CD4-positive, alpha-beta T cell treated with Interleukin-4 for 1 hour (primary cell): ENCODE measurements at regions not wholly inside any gene's neighbourhood (a gene's known extent, or its start where the extent isn't known, plus 50 kb on each side); places are given as distances from the start of the nearest gene placed in this dataset.

ENCODE experiments used
- DNase-seq, 2 donors: peaks; one replicate each; pipeline ENCODE4 v3.0.0-alpha.2; 2020 to 2022

DNA sequence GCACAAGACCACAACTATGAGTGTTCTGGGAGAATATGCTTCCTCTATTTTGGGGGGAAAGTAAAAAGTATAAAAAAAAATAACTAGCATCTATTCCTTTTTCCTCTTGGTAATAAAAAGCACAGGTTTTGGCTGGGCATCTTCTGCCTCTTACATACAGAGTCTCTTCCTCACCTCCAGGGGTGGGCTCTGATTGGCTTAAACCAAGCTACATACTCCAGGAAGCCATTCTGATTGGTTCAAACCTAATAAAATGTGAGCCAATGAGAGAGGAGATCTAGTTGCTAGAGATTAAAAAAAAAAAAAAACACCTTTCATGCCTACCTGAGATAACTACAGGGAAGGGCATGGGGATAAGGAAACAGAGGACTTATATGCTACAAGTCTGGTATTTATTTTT is 365.9 kb upstream of the ERCC4 start:
- DNase-seq = no peak

DNA sequence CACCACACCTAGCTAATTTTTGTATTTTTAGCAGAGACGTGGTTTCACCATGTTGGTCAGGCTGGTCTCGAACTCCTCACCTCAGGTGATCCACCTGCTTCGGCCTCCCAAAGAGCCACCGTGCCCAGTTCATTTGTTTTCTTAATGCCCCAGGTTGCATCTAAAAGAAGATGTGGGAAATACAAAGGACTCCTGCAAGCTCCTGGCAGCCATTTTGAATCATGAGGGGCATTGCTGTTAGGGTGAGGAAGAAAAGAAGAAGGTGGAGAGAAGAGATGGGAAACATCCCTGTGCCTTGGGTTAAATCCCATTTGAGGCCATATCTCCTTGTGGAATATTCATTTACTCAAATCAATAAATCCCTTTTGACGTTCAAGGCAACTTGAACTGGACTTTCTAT is 365.3 kb upstream of the ERCC4 start:
- no peak for DNase-seq

DNA sequence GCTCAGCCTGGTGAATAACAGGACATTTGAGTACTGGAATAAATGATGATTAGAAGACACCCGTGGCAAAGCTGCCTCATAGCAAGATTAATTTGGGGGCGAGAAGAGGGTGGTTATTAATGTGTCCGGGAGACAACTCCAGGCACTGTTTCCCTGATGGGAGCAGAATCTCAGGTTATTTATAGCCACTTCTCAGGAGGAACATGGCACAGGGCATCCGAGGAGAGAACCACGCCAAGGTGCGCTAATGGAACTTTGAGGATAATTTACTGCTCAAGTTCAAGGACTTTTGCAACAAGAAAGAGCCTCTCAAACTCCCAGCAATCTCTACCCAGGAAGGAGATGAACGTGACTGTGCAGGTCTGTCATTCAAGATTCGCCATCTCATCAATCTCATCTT is 362.5 kb upstream of the ERCC4 start:
- no peak for DNase-seq

DNA sequence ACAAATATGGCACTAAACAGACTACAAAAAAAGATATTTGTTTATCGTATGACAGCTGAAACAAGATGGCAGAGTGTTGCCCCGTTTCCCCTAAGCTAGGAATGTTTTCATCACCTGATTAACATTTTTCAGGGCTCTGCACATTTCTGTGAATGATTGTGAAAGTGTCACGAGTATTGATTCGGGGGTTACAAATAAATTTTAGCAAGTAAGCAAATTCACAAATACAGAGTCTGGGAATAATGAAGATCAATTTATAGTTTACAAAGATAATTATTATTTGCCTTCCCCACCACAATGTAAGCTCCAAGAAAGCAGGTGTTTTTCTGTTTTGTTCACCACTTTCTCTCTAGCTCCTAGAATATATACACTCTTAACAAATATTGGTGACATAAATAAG is 361.2 kb upstream of the ERCC4 start:
- DNase-seq = no peak

DNA sequence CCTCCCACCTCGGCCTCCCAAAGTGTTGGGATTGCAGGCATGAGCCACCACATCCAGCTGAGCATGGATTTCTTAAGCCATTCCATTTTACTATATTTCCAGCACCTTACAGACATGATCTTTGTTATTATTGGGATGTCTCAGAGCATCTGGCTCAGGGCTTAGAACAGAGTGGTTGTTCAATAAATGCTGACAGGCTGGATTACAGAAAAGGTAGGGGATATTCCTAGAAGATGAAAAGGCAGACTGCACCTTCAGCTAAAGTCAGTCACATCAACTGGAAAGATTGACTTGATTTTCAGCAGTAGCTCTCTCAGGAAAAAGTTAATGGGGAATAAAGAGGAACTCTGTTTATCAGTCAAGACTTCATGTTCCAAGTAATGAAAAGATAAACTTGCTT is 360.3 kb upstream of the ERCC4 start:
- DNase-seq = no peak

DNA sequence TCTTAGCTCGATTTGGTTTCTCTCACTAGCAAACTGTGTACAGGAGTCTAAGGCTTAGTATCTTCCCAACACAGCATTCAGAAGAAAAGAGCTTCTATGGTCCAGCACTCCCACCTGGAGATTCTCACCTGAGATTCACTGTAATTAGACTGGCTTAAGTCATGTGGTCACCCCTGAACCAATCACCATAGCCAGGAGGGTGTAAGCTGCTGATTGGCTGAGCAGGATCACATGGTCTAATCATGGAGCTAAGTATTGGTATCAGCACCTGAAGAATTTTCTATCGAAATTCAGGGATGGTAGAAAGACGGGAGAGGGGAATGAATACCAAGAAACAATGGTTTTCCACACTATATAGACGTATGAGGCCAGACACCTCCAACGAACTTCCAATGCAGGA is 359.8 kb upstream of the ERCC4 start:
- DNase-seq = no peak

DNA sequence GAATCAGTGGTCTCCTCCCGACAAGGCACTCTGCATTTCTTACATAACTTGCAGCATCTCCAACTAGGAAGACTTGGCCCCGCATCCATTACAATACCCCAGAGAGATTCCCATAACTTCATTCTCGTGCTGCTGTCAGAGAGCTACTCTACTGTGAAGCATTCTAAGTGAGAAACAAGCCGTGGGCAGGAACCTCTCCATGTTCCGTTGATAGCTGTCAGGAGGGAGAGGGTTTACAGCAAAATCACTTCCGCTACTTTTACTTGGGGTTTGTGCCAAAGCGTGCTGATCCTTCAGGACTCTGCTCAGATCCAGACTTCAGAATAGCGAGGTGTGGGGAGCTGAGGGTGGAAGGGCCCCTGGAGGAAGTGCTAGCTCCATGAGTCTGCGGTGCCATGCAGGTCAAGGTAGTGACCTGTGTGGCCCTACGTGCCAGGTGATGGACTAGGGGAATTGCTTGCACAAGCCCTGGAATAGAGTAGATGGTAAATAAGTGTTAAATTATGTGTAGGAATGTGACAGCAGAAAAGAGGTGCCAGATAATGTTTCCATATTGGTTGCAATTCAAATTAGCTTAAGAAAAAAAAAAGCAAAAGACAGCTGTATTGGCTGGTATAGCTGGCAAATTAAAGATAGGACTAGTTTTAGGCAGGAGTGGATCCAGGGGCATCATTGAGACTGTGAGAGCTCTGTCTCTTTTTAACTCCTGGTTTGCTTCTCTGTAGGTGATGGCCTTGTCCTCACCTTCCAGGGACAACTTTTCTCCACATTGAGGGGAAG is 358.5 kb upstream of the ERCC4 start:
- no peak for DNase-seq

DNA sequence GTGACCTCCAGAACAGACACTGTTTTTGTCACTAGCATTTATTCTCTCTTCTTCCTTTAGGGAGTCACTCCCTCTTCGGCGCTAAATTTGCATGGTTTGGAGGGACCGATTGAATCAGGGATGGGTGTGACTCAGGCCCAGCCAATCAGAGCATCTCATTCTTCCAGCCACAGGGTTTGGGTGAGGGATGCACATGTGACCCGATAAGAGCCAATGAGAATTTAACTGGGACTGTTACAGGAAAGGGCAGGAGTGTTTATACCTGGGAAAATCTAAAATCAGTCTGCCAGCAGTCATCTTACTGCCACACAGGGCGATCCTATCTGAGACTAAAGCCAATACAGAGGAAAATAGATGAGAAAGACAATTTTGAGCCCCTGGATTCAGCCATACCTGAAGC is 351.2 kb upstream of the ERCC4 start:
- DNase-seq = no peak

DNA sequence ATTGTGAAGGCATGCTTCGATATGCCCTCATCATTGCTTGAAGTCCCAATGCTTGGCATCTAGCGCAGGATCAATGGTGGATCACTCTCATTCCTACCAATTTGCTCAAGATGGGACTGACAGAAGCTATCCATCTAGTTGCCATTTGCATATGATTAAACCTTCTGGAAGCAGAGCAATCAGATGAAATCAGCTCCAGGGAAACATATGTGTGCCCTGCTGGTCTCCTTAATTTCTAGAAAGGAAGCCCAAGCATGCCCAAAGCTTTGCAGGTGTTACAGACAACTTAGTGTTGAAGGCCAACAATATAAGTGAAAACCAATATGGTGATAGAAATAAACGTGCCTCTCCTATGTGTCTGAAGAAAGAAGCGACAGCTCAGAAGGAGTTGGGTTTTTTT is 350.0 kb upstream of the ERCC4 start:
- DNase-seq = no peak

DNA sequence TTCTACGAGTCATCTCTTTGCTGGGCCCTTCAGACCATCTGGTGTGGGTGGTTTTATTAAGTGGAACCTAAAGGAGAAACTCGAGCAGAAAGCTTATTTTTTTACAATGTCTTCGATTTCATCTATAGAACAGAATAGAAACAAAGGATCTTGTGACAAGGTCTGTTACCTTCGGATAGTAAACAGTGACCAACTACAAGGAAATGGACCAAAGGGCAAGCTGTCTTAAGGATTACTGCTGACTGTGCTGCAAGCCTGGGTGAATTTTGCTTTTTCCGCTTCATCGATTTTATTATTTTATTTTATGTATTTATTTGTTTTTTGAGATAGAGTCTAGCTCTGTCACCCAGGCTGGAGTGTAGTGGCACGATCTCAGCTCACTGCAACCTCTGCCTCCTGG is 348.9 kb upstream of the ERCC4 start:
- no peak for DNase-seq

DNA sequence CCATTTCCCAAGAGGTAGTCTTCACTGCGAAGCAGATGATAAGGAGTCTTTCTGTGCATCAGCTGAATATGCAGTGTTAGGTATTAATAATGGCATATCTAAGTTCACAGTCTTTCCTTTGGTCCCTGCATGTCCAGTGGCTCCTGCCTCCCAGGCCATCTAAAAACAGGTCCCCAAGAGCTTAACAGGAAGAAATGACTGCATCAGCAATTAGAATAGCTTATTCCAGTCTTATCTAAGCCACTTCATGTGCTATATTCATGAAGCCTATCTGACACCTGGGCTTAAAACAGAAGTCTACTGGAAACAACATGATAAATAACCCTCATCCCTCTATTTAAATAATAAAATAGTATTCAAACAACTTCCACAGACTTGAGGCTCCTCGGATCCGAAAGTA is 346.1 kb upstream of the ERCC4 start:
- no peak for DNase-seq

DNA sequence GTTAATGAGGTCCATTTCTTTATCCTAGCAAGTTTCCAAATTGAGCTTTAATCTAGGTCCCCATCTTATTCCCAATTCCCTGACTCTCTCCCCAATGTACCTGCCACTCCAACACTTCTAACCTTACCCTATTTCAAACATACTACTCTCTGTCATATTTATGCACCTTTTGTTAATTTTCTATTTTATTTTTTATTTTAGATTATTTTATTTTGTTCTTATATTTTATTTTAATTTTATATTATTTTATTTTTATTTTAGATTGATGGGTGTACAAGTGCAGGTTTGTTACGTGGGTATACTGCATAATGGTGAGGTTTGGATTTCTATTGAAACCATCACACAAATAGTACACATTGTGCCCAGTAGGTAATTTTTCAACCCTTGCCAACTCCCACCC is 333.9 kb upstream of the ERCC4 start:
- no peak for DNase-seq

DNA sequence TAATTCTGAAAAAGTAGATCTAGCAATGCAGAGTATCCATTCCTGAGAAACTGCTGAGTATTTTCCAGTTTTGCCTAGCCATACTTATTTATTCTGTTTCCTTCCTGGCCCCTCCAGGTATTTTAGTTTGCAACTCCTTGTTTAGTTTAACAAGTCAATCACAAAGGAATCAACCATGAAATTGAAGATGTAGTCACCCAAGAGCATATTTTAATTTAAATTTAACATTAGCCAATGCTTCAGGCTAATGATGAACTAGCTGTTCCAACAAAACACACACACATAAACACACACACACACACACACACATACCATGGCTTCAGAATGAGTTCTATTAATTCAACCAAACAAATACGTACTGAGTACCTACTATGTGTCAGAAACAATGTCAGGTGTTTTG is 332.8 kb upstream of the ERCC4 start:
- DNase-seq = no peak

DNA sequence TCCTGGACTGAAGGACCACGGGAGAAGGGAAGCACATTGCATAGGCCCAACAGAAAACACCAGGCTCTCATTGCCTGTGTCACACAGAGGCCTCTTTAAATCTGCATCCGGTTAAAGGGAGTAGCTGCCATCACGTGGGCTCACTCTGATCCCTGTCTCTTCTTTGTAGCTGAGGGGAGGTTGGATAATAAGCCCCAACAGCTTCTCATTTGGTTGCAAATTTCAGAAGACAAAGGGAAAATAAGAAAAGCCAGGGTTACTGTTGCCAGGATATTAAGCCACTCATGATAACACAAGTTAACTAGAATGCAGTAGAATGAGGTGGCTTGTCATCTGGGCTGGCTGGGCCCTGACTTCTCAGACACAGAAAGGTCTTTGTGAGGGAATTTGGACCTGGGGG is 325.1 kb upstream of the ERCC4 start:
- DNase-seq = no peak

DNA sequence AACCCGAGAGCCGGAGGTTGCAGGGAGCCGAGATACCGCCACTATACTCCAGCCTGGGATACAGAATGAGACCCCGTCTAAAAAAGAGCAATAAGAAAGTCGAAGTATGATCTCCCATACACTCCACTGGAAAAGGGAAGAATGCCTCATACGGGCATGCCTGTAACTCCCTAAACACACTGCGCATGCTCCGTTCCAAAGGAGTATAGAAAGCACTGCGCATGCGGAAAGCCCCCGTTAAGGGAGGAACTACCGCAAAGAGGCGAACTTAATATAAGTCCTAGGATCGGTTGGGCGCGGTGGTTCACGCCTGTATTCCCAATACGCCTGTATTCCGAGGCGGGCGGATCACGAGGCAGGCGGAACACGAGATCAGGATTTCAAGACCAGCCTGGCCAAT is 313.1 kb upstream of the ERCC4 start:
- DNase-seq = no peak

DNA sequence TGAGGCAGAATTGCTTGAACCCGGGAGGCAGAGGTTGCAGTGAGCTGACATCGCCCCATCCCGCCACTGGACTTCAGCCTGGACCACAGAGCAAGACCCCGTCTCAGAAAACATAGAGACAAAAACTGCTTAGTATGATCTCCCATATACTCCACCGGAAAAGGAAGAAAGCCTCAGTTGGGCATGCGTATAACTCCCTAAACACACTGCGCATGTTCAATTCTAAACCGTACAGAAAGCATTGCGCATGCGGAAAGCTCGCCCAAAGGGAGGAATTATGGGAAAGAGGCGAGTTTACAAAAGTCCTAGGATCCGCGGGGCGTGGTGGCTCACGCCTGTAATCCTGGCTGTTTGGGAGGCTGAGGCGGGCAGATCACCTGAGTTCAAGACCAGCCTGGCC is 312.7 kb upstream of the ERCC4 start:
- no peak for DNase-seq

DNA sequence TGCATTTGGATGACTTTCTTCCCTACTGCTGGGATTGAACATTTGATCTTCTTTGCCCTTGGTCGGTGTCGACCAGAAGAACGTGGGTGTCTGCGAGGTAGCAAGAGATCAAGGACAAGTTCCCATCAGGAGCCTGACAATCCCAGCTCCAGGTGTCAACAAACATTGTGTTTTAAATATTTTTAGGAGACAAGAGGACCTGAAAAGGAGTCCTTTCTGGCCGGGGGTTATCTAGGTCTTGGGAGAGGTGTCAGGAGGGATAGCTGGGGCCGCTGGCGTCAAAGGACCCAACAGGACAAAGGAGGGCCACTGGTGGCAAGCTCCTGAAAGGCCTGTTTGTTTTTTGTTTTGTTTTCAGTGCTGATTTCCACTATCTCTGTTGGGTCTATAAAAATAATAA is 308.4 kb upstream of the ERCC4 start:
- no peak for DNase-seq

DNA sequence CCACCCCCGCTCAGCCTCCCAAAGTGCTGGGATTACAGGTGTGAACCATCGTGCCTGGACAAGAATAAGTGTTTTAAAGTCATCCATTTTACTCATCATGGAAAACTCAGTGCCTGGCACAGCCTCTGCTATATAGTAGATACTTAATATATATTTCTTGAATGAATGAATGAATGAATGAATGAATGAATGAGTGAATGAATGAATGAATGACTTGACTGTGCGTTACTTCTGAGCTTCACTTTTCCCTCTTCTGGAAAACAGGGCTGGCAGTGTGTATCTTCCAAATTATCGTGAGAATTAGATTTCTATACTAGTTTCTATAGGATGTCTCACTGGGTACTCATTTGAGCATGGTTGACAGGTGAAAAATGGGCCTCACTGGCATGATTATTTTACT is 307.3 kb upstream of the ERCC4 start:
- DNase-seq = no peak

DNA sequence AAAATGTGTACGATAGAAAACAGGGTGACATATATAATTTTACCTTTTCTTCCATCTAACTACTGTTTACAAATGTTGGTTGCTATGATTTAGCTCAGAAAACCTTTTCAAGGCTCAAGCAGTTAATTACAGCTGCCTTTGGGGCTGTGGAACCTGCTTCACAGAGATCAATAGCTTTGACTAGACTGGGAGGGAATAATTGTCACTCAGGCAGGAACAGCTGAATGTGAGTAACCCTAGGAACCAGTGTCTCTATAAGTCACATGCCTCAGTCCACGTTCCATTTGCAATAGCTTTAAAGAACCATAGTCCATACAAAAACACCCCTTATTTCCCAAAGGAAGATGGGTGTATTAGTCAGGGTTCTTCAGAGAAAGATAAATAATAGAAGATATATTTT is 306.8 kb upstream of the ERCC4 start:
- no peak for DNase-seq

DNA sequence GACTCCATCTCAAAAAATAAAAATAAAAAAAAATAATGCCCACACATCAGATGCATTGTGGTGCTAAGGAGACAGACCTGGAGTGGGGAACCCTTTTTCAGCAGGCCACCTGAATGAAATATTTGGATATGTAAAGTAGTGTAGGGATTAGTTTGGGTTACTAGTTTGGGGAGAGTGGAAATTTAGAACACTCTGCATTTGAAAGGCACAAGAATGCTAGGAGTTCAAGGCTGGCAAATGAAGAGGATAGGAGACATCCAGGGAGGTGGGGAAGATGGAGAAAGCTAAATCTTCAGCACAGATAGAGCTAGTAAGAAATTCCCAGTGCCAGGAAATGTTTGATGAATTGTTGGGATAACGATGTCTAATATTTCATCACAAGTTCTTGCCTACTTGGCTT is 298.3 kb upstream of the ERCC4 start:
- DNase-seq = no peak

DNA sequence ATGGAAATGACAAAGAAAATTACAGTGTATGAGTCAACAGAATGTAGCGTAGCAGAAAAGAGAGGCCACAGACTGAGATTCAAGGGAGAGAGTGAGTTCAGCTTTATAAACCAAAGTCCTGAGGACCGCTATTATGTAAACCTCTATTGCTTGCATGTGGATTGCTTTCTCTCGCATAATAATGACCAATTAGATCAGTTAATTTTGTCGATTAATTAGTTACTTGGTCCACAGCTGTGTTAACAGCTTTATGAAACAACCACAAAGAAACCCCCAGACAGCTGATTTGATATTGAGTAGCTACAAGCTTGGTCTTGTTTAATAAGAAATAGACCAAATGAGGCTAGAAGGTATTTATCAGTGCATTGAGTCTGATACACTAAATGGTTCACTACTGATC is 291.8 kb upstream of the ERCC4 start:
- no peak for DNase-seq

DNA sequence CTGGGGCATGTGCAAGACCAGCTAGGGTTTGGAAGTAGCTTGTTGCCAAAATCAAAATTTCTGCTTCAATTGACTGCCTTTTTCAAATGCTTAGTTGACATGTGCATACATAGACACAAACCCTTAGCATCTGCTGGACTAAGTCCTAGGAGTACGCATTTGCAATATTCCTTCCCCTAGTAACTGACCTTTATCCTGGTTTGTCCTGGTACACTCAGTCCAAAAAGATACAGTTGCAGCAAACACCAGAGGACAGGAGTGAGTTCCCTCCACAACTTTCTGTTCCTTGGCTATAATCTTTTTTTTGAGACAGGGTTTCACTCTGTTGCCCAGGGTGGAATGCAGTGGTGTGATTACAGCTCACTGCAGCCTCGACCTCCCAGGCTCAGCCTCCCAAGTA is 290.2 kb upstream of the ERCC4 start:
- DNase-seq = no peak

DNA sequence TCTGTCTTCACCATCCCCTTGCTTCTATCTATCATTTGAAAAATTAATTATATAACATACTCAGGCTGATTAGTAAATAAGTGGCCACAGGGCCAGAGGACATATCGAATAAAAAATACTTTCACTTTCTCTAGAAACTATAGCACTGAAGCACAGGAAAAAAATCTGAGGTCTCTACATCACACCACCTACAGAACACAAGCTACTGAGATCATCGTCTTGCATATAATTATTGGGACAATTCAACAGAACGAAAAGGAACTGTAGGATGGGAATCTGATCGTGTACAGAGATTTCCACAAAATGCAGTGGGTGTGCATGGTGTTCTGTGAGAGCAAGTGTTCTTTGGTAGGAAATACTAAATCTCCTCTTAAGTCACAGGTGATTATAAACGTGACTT is 289.6 kb upstream of the ERCC4 start:
- DNase-seq = no peak

DNA sequence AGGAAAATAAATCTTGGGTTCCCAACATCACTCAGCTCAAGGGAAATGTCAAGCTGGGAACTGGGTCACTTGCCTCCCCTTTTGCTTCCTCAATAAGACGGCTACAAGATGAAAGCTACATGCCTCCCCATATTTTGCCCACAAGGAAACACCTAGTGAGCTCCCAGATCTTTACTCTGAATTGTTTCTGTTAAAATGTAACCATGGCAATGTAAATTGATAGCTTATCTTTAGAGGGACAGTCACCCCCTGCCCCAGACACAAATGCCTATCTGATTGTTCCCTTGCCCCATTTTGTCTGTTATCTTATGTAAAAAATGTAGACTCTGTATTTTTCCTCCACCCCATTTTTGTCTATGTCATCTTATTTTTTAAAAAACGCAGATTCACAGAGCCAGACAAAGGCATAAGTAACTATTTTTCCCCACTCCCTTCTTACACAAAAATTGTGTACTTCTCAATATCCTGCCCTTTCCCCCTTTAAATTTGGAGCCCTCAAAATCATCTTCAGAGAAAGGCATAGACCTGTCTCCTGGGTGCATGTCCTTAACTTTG is 288.7 kb upstream of the ERCC4 start:
- no peak for DNase-seq

DNA sequence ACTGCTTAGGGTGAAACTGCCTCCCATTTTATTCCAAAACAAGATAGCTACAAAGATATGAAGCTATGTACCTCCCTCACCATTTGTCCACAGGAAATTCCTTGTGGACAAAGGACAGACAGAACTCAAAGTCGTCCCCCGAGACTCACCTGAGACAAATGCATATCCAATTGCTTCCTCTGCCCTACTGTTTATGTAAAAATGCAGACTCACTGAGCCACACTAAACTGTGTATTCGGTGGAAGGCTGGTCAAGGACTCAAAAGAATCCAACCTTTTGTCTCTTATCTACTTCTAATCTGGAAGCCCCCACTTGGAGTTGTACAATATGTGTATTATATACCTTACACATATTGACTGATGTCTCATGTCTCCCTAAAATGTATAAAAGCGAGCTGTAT is 288.0 kb upstream of the ERCC4 start:
- DNase-seq = no peak
